ENCODE measurements at regions not wholly inside any gene's neighbourhood (a gene's known extent, or its start where the extent isn't known, plus 50 kb on each side); places are given as distances from the start of the nearest gene placed in this dataset.

GRCh38 chr14:101191721-101192660 is 288.5 kb upstream of the RTL1 start:
- no peak for DNase-seq (ENCODE audit: extremely low read depth, low read depth)
- TF ChIP-seq CTCF (IDR thresholded peaks at IDR 0.05; ENCODE audit: low read depth, low read length), result no peak

GRCh38 chr14:101192661-101193000 is 289.1 kb upstream of the RTL1 start:
- DNase-seq (ENCODE audit: extremely low read depth, low read depth), result no peak
- TF ChIP-seq CTCF (IDR thresholded peaks at IDR 0.05; ENCODE audit: low read depth, low read length), result no peak

DNA sequence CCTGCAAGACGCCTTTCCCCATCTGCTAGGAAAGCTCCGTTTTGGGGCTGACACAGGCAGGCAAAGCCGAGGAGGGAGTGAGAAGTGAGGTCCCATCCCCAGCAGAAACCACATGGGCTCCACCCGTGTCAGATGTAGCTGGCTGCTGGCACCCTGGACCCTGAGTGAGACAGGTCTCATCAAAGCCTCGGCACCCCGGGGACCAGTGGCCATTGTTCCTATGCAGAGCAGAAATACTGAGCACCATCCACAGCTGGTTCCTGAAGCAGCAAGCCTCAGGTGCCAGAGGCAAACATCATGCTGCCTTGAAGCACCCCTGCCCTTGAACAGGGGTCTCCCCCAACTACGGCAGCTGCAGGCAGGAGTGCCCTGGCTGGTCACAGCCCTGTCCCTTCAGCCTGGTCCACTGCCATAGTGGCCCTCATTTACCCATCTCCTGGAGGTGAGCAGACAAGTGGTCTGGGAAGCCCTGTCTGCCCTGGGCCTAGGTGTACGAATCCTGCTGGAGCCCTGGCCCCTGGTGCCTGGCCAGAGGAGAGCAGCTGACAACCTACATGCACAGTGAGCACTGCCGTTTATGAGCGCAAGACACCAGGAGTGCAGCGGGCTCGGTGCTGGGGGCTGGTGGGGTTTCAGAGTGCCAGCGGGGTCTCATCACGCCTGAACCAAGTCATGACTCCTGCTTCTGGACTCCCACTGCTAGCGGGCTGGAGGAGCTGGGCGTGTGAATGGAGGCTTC is 289.8 kb upstream of the RTL1 start:
- DNase-seq (ENCODE audit: extremely low read depth, low read depth), result no peak
- TF ChIP-seq CTCF (IDR thresholded peaks at IDR 0.05; ENCODE audit: low read depth, low read length), result no peak

- DNase-seq (ENCODE audit: extremely low read depth, low read depth), result no peak
- no peak for TF ChIP-seq CTCF (IDR thresholded peaks at IDR 0.05; ENCODE audit: low read depth, low read length)
Observed at GRCh38 chr14:101193845-101194372, 290.4 kb upstream of the RTL1 start.

DNA sequence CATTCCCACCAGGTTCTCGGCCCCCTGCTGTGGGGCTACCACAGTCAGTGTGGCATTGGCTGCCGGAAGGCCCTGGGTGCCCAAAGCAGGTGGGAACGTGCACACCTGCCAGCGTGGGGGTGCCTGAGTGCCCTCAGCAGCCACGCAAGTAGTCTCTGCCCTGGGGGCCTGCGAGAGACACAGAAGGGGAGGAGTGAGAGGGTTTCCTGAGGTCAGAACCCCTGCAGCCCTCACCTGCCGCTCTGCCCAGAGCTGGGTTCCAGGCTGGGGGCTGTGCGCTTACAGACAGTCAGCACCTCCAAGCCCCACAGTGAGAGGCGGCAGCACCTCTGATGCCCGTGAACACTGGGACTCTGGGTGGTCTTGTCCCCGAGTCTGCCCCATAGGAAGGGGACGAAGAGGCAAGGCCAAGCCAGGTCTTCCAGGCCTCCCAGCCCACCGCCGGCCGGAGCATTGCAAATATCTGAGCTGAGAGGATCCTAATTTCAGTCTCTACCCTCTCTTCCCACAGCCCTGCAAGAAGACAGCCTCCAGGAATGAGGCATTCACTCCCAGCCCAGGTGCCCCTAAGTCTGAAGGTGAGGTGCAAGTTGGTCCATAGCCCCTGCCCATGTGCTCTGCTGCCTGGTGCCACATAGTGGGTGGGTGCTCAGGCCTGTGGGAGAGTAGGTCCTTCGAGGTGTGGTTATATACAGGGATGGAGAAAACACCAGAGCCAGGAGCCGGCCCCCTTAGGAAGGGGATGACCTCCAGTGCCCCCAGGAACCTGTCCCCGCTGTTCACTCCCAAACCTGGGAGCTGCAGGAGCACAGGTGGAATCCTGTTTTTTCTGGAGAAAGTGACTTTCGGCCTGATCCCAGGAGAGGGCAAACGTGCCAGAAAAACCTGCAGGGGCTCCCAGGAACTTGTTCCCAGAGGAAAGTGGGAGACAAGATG is 291.1 kb upstream of the RTL1 start:
- DNase-seq (ENCODE audit: extremely low read depth, low read depth), result no peak
- TF ChIP-seq CTCF (IDR thresholded peaks at IDR 0.05; ENCODE audit: low read depth, low read length), result no peak

- no peak for DNase-seq (ENCODE audit: extremely low read depth, low read depth)
- TF ChIP-seq CTCF (IDR thresholded peaks at IDR 0.05; ENCODE audit: low read depth, low read length), result no peak
Observed at GRCh38 chr14:101195309-101195901, 291.9 kb upstream of the RTL1 start.

Measured in AG09319 (cell line).